GM23338 (cell line): ENCODE measurements at regions not wholly inside any gene's neighbourhood (a gene's known extent, or its start where the extent isn't known, plus 50 kb on each side); places are given as distances from the start of the nearest gene placed in this dataset. TPM values are rescaled to one million over a fixed set of nuclear protein-coding genes. Genes with fewer than 3 reads are reported as not detected.

Source experiments
- small RNA-seq: library from RNA; depleted of rRNA; stranded (forward); fragments of <200 nt; gene quantifications from one replicate; pipeline ENCODE3, GENCODE V24; 2014; ENCODE audit warnings: low replicate concordance

Small RNAs in the stretch of these regions (small RNA-seq; reads per million reads assigned to genes)
- gene AC114811.1, result not detected
